GM12878 (cell line): ENCODE measurements at regions not wholly inside any gene's neighbourhood (a gene's known extent, or its start where the extent isn't known, plus 50 kb on each side); places are given as distances from the start of the nearest gene placed in this dataset.

Source experiments
- ATAC-seq: fragments of 200-7000 bp; cut with Tn5 transposase; 3 replicates; pipeline ENCODE4 v1.9.1; 2020; ENCODE audit warnings: mild to moderate bottlenecking, moderate library complexity
- BruUV-seq: library from RNA; stranded (reverse); fragments of 400-500 nt; replicated peaks from 2 replicates; lab custom pipeline; 2021; lab: Mats Ljungman, UMichigan
- CTCF ChIA-PET: fragments of 300-600 bp; sonication (Branson Sonifier 250); formaldehyde crosslinking; extraction: SDS; loops from one replicate; lab custom pipeline; 2021; ENCODE audit warnings: inconsistent platforms; lab: Yijun Ruan, JAX
- POLR2A ChIA-PET: fragments of 350-600 bp; formaldehyde crosslinking; extraction: SDS; loops from one replicate; lab custom pipeline; 2021; ENCODE audit warnings: inconsistent platforms; lab: Charles Lee
- RAD21 ChIA-PET: fragments of 300-600 bp; sonication (Branson Sonifier 250); formaldehyde crosslinking; loops from one replicate; lab custom pipeline; 2023; ENCODE audit warnings: antibody characterized with exemption; ENCODE audit not compliant: unreplicated experiment; lab: Charles Lee
- SMC1A ChIA-PET: fragments of 300-600 bp; sonication (Branson Sonifier 250); formaldehyde crosslinking; loops from one replicate; lab custom pipeline; 2023; ENCODE audit not compliant: unreplicated experiment, uncharacterized antibody; lab: Charles Lee
- DNase-seq: peaks from one replicate; pipeline ENCODE4 v3.0.0-alpha.2; 2011; ENCODE audit warnings: low read depth, low spot score
- FAIRE-seq: peaks from 3 replicates; lab custom pipeline; 2011; peaks lifted over from hg19 to GRCh38; lab: Jason Lieb, UNC
- H2AFZ ChIP-seq: 2 replicates; pipeline ENCODE4 v1.6.0; 2011; ENCODE audit warnings: low read depth, low read length, control low read depth; ENCODE audit not compliant: control insufficient read depth
- H3K27ac ChIP-seq: 2 replicates; pipeline ENCODE4 v1.5.1; 2011; ENCODE audit warnings: control low read depth; ENCODE audit not compliant: control insufficient read depth, insufficient read depth
- H3K27me3 ChIP-seq, 2 experiments: replicated peaks in 1 of 2; 2 replicates each; pipeline versions ENCODE4 v1.6.0 to v1.6.1; 2011; ENCODE audit warnings: low read length in 1 of 2; ENCODE audit not compliant: control insufficient read depth in 2 of 2, insufficient read depth in 2 of 2
- H3K36me3 ChIP-seq, 2 experiments: 2 replicates each; pipeline ENCODE4 v1.5.1; 2011; ENCODE audit warnings: low read length in 1 of 2; ENCODE audit not compliant: control insufficient read depth in 2 of 2, insufficient read depth in 2 of 2
- H3K4me1 ChIP-seq: 2 replicates; pipeline ENCODE4 v1.6.1; 2011; ENCODE audit warnings: mild to moderate bottlenecking, low read length, moderate library complexity, mixed read lengths; ENCODE audit not compliant: control insufficient read depth, insufficient read depth
- H3K4me2 ChIP-seq: 2 replicates; pipeline ENCODE4 v1.6.0; 2011; ENCODE audit warnings: control low read depth; ENCODE audit not compliant: control insufficient read depth, insufficient read depth
- H3K4me3 ChIP-seq: fragments of 200-600 bp; sonication (generic); 2 replicates; pipeline ENCODE4 v1.5.1; 2016
- H3K79me2 ChIP-seq: 2 replicates; pipeline ENCODE4 v1.6.0; 2011; ENCODE audit warnings: low read length; ENCODE audit not compliant: control insufficient read depth, insufficient read depth
- H3K9ac ChIP-seq: 2 replicates; pipeline ENCODE4 v1.8.0; 2011; ENCODE audit warnings: low read length, control low read depth, mixed read lengths; ENCODE audit not compliant: control insufficient read depth, insufficient read depth
- H3K9me3 ChIP-seq: replicated peaks from 3 replicates; pipeline ENCODE4 v1.5.1; 2011; ENCODE audit warnings: mild to moderate bottlenecking, low read length; ENCODE audit not compliant: control insufficient read depth, insufficient read depth
- H4K20me1 ChIP-seq: 2 replicates; pipeline ENCODE4 v1.6.0; 2011; ENCODE audit not compliant: control insufficient read depth, insufficient read depth
- ATF7 ChIP-seq: fragments of 450-650 bp; IDR thresholded peaks from 2 replicates; pipeline ENCODE4 v1.6.1; 2016; ENCODE audit warnings: low read depth, mild to moderate bottlenecking
- CHD4 ChIP-seq: fragments of 200-600 bp; sonication (generic); IDR thresholded peaks from 2 replicates; pipeline ENCODE4 v1.6.1; 2016; ENCODE audit warnings: mild to moderate bottlenecking
- GABPA ChIP-seq: IDR thresholded peaks from 2 replicates; pipeline ENCODE4 v1.6.1; 2014; ENCODE audit warnings: antibody characterized with exemption, low read depth, mild to moderate bottlenecking, inconsistent platforms
- KDM1A ChIP-seq: fragments of 200-600 bp; sonication (generic); IDR thresholded peaks from 2 replicates; pipeline ENCODE4 v1.6.1; 2016; ENCODE audit warnings: borderline replicate concordance
- LARP7 ChIP-seq: fragments of 450-650 bp; IDR thresholded peaks from 2 replicates; pipeline ENCODE4 v1.6.1; 2017; ENCODE audit warnings: mild to moderate bottlenecking
- MYB ChIP-seq: fragments of 150-350 bp; IDR thresholded peaks from 2 replicates; pipeline ENCODE4 v1.6.1; 2014; ENCODE audit warnings: mild to moderate bottlenecking, low read depth, low read length, borderline replicate concordance
- NR2C2 ChIP-seq: IDR thresholded peaks from 2 replicates; pipeline ENCODE4 v1.6.1; 2011; ENCODE audit warnings: borderline replicate concordance, low read depth; ENCODE audit not compliant: control insufficient read depth, insufficient read length
- RB1 ChIP-seq: fragments of 450-650 bp; formaldehyde crosslinking; IDR thresholded peaks from 2 replicates; pipeline ENCODE4 v1.6.1; 2017; ENCODE audit warnings: mild to moderate bottlenecking, borderline replicate concordance
- RBBP5 ChIP-seq: fragments of 200-600 bp; sonication (generic); conservative IDR thresholded peaks from 2 replicates; pipeline ENCODE4 v1.6.1; 2016
- RFX5 ChIP-seq: IDR thresholded peaks from 2 replicates; pipeline ENCODE4 v1.6.1; 2011; ENCODE audit warnings: low read depth, low read length, improper control_type of control experiment
- SMAD5 ChIP-seq: IDR thresholded peaks from 2 replicates; pipeline ENCODE4 v1.6.1; 2016; ENCODE audit warnings: antibody characterized with exemption, low read depth
- SRF ChIP-seq, 2 experiments: IDR thresholded peaks; 2 replicates each; pipeline ENCODE4 v1.6.1; 2011; ENCODE audit warnings: low read depth in 2 of 2, low read length in 2 of 2, mild to moderate bottlenecking in 1 of 2, moderate library complexity in 1 of 2
- WGBS: methylation state at CpG from one replicate; pipeline ENCODE4 v1.1.6; 2016; ENCODE audit warnings: low lambda C conversion rate; ENCODE audit not compliant: insufficient replicate concordance, insufficient coverage; ENCODE audit errors: missing lambda C conversion rate; 5-methylcytosine and 5-hydroxymethylcytosine counted together
- in situ Hi-C: fragments of 300-500 bp; cut with MboI; formaldehyde crosslinking; loops from 9 replicates; pipeline ENCODE4 v1.14.3; 2018; ENCODE audit warnings: mixed read lengths
- intact Hi-C: fragments of 100-400 bp; cut with micrococcal nuclease; formaldehyde crosslinking; loops from one replicate; pipeline ENCODE4 v1.14.2; 2022; ENCODE audit not compliant: unreplicated experiment
- TF ChIP-seq, protein P1 (sequence below): IDR thresholded peaks from 2 replicates; pipeline ENCODE4 v1.6.1; 2011; ENCODE audit warnings: mild to moderate bottlenecking, low read depth, low read length, moderate library complexity; ENCODE audit not compliant: insufficient replicate concordance
- TF ChIP-seq, protein P2 (sequence below): IDR thresholded peaks from 2 replicates; pipeline ENCODE4 v1.6.1; 2011; ENCODE audit warnings: low read depth, low read length, improper control_type of control experiment, borderline replicate concordance

DNA sequence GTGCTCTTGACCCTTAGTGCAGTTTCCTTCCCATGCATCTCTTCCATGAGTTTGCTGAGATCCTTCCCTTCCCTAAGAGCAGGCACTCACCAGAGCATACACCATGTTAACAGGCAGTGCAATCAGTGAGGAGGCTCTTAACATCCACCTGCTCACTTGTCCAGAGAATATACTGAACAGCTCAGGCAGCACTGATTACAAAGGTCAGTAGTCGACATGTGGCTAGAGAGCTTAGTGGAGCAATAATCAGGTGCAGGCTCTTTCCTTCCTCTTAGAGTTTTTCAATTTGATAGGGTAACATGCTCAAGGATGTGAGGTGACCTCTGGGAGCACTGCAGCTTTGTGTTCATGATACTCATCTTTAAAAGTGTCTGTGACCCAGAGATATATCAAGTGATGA is 144.1 kb upstream of the SETBP1 start:
- DNase-seq = no peak
- in situ Hi-C loops = no loop called here
- no peak for ATAC-seq
- H3K79me2 ChIP-seq = no peaks in the 10 kb centered on the region
- no peaks in the 10 kb centered on the region for H4K20me1 ChIP-seq
- no peaks in the 10 kb centered on the region for H3K27me3 ChIP-seq
- ChIA-PET SMC1A (no interaction called here), RAD21 (no interaction called here), POLR2A (no interaction called here), CTCF (interaction anchor here (0.6 kb wide), 1 partner anchor 719 kb away, joined by 3 read pairs; no protein-coding TSS in a partner anchor)
- no peaks in the 10 kb centered on the region for H3K36me3 ChIP-seq
- no peak for TF ChIP-seq SRF (IDR thresholded peaks at IDR 0.05; ENCODE audit: low read depth in 2 of 2, low read length in 2 of 2)
- TF ChIP-seq MYB = no peak
- no peak for TF ChIP-seq RBBP5
- TF ChIP-seq LARP7 = no peak
- TF ChIP-seq RB1 = no peak
- no peak for TF ChIP-seq ATF7
- no peak for TF ChIP-seq NR2C2
- TF ChIP-seq, protein P1, sequence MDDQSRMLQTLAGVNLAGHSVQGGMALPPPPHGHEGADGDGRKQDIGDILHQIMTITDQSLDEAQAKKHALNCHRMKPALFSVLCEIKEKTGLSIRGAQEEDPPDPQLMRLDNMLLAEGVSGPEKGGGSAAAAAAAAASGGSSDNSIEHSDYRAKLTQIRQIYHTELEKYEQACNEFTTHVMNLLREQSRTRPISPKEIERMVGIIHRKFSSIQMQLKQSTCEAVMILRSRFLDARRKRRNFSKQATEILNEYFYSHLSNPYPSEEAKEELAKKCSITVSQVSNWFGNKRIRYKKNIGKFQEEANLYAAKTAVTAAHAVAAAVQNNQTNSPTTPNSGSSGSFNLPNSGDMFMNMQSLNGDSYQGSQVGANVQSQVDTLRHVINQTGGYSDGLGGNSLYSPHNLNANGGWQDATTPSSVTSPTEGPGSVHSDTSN = no peak
- TF ChIP-seq SMAD5 = no peak
- no peak for TF ChIP-seq KDM1A
- TF ChIP-seq RFX5 = no peak
- TF ChIP-seq GABPA = no peak
- no peak for TF ChIP-seq CHD4
- TF ChIP-seq, protein P2, sequence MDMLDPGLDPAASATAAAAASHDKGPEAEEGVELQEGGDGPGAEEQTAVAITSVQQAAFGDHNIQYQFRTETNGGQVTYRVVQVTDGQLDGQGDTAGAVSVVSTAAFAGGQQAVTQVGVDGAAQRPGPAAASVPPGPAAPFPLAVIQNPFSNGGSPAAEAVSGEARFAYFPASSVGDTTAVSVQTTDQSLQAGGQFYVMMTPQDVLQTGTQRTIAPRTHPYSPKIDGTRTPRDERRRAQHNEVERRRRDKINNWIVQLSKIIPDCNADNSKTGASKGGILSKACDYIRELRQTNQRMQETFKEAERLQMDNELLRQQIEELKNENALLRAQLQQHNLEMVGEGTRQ = no peak
- H3K4me3 ChIP-seq = no peak overlapping the region
- no peak overlapping the region for H3K9ac ChIP-seq
- no peak overlapping the region for H3K27ac ChIP-seq
- FAIRE-seq = no peak
- H3K4me1 ChIP-seq = no peaks in the 10 kb centered on the region
- H3K9me3 ChIP-seq = no peaks in the 10 kb centered on the region
- WGBS = 0% methylated on average over 1 of the region's 1 CpG
- no TSS peak for BruUV-seq
- H3K4me2 ChIP-seq = no peak overlapping the region
- intact Hi-C loops = no loop called here
- H2AFZ ChIP-seq = no peak overlapping the region
